SK-N-SH (cell line): ENCODE measurements at regions not wholly inside any gene's neighbourhood (a gene's known extent, or its start where the extent isn't known, plus 50 kb on each side); places are given as distances from the start of the nearest gene placed in this dataset.

ENCODE experiments used
- CTCF ChIA-PET: fragments of 300-600, 350-600 bp; formaldehyde crosslinking; extraction: SDS; loops from one replicate; lab custom pipeline; 2021; lab: Yijun Ruan, JAX
- POLR2A ChIA-PET: fragments of 350-600 bp; sonication (Branson Sonifier 250); formaldehyde crosslinking; extraction: SDS; loops from one replicate; lab custom pipeline; 2020; ENCODE audit warnings: antibody characterized with exemption, inconsistent platforms; lab: Yijun Ruan, JAX
- DNase-seq: peaks from one replicate; pipeline ENCODE4 v3.0.0; 2012
- H2AFZ ChIP-seq: fragments of 200-600 bp; sonication (generic); 2 replicates; pipeline ENCODE4 v1.8.1; 2016; ENCODE audit warnings: antibody characterized with exemption, mild to moderate bottlenecking, low read depth
- H3F3A ChIP-seq: fragments of 200-600 bp; sonication (generic); replicated peaks from 2 replicates; pipeline ENCODE3; 2016; ENCODE audit warnings: antibody characterized with exemption, mild to moderate bottlenecking; ENCODE audit not compliant: insufficient read depth
- H3K27ac ChIP-seq, 2 experiments: fragments of 200-500 bp in 1 of 2; fragments of 200-600 bp in 1 of 2; sonication (Bioruptor generic) in 1 of 2; sonication (generic), shearing (Covaris generic) in 1 of 2; 2 replicates each; pipeline versions ENCODE4 v1.5.1 to v1.6.1; 2014 to 2016; ENCODE audit warnings: low read depth in 2 of 2, inconsistent platforms in 1 of 2, low read length in 1 of 2, mild to moderate bottlenecking in 1 of 2, mixed read lengths in 1 of 2
- H3K27me3 ChIP-seq: fragments of 200-600 bp; sonication (generic), shearing (Covaris generic); 2 replicates; pipeline ENCODE4 v1.6.1; 2016; ENCODE audit warnings: mixed run types; ENCODE audit not compliant: insufficient read depth
- H3K36me3 ChIP-seq, 2 experiments: fragments of 200-500 bp in 1 of 2; fragments of 200-600 bp in 1 of 2; sonication (Bioruptor generic) in 1 of 2; sonication (generic) in 1 of 2; replicated peaks in 1 of 2; 2 replicates each; pipeline versions ENCODE3 to v1.5.1; 2014 to 2016; ENCODE audit warnings: low read length in 1 of 2, mild to moderate bottlenecking in 1 of 2; ENCODE audit not compliant: insufficient read depth in 2 of 2, control insufficient read depth in 1 of 2
- H3K4me1 ChIP-seq, 2 experiments: fragments of 200-500 bp in 1 of 2; fragments of 200-600 bp in 1 of 2; sonication (Bioruptor generic) in 1 of 2; sonication (generic), shearing (Covaris generic) in 1 of 2; 2 replicates each; pipeline versions ENCODE4 v1.5.1 to v1.6.1; 2014 to 2016; ENCODE audit warnings: low read depth in 1 of 2, low read length in 1 of 2, mixed run types in 1 of 2; ENCODE audit not compliant: insufficient read depth in 2 of 2, control insufficient read depth in 1 of 2
- H3K4me2 ChIP-seq: fragments of 200-600 bp; sonication (generic), shearing (Covaris generic); 2 replicates; pipeline ENCODE4 v1.6.1; 2017; ENCODE audit warnings: mixed run types
- H3K4me3 ChIP-seq, 2 experiments: fragments of 200-500 bp in 1 of 2; fragments of 200-600 bp in 1 of 2; sonication (Bioruptor generic) in 1 of 2; sonication (generic), shearing (Covaris generic) in 1 of 2; 2 replicates each; pipeline versions ENCODE4 v1.5.1 to v1.8.1; 2014 to 2016; ENCODE audit warnings: low read depth in 2 of 2, inconsistent platforms in 1 of 2, low read length in 1 of 2, mild to moderate bottlenecking in 1 of 2, mixed read lengths in 1 of 2, moderate library complexity in 1 of 2
- H3K79me2 ChIP-seq: fragments of 200-600 bp; sonication (generic); 2 replicates; pipeline ENCODE4 v1.8.1; 2017; ENCODE audit warnings: mild to moderate bottlenecking; ENCODE audit not compliant: insufficient read depth
- H3K9ac ChIP-seq: fragments of 200-600 bp; sonication (generic); 2 replicates; pipeline ENCODE4 v1.6.1; 2017; ENCODE audit warnings: mixed run types
- H3K9me2 ChIP-seq: fragments of 200-600 bp; sonication (generic); 2 replicates; pipeline ENCODE4 v1.6.1; 2017; ENCODE audit warnings: mixed run types
- H3K9me3 ChIP-seq: fragments of 200-600 bp; sonication (generic); 2 replicates; pipeline ENCODE4 v1.6.1; 2017; ENCODE audit warnings: mixed run types, mild to moderate bottlenecking, moderate library complexity
- H4K20me1 ChIP-seq: fragments of 200-600 bp; sonication (generic); 2 replicates; pipeline ENCODE4 v1.6.1; 2017; ENCODE audit warnings: mild to moderate bottlenecking, mixed run types; ENCODE audit not compliant: insufficient read depth
- ELF1 ChIP-seq: IDR thresholded peaks from 2 replicates; pipeline ENCODE4 v1.4.0; 2012
- EP300 ChIP-seq, 2 experiments: IDR thresholded peaks; 2 replicates each; pipeline versions ENCODE4 v1.4.0 to v1.6.1; 2012; ENCODE audit warnings: borderline replicate concordance in 1 of 2, low read depth in 1 of 2, low read length in 1 of 2
- FOXM1 ChIP-seq: IDR thresholded peaks from 2 replicates; pipeline ENCODE4 v1.4.0; 2012; ENCODE audit warnings: low read depth, mild to moderate bottlenecking
- IRF3 ChIP-seq: fragments of 150-350 bp; IDR thresholded peaks from 2 replicates; pipeline ENCODE4 v1.6.1; 2016; ENCODE audit warnings: mild to moderate bottlenecking, low read depth, low read length
- MXI1 ChIP-seq: IDR thresholded peaks from 2 replicates; pipeline ENCODE4 v1.6.1; 2012; ENCODE audit warnings: mild to moderate bottlenecking, low read depth, low read length, improper control_type of control experiment
- NFIC ChIP-seq: IDR thresholded peaks from 2 replicates; pipeline ENCODE4 v1.4.0; 2012; ENCODE audit warnings: borderline replicate concordance
- NRF1 ChIP-seq: IDR thresholded peaks from 2 replicates; pipeline ENCODE4 v1.6.1; 2012; ENCODE audit warnings: low read depth, mild to moderate bottlenecking, low read length
- PBX3 ChIP-seq: IDR thresholded peaks from 2 replicates; pipeline ENCODE4; 2012
- POLR2AphosphoS5 ChIP-seq: IDR thresholded peaks from 2 replicates; pipeline ENCODE4 v1.6.1; 2012; ENCODE audit warnings: low read depth, low read length
- REST ChIP-seq: IDR thresholded peaks from 2 replicates; pipeline ENCODE4 v1.6.1; 2012; ENCODE audit warnings: mild to moderate bottlenecking, low read depth, low read length, moderate library complexity
- RXRA ChIP-seq: IDR thresholded peaks from 2 replicates; pipeline ENCODE4 v1.4.0; 2012; ENCODE audit warnings: low read depth, mild to moderate bottlenecking, borderline replicate concordance
- TAF1 ChIP-seq: IDR thresholded peaks from 2 replicates; pipeline ENCODE4 v1.6.1; 2012; ENCODE audit warnings: low read depth, mild to moderate bottlenecking, low read length, moderate library complexity, borderline replicate concordance
- USF1 ChIP-seq: IDR thresholded peaks from 2 replicates; pipeline ENCODE4 v1.4.0; 2012; ENCODE audit warnings: low read depth, borderline replicate concordance
- ZBTB33 ChIP-seq: IDR thresholded peaks from 2 replicates; pipeline ENCODE4 v1.4.0; 2012; ENCODE audit warnings: low read depth, borderline replicate concordance
- WGBS: methylation state at CpG from one replicate; pipeline ENCODE4 v1.1.6; 2017; ENCODE audit warnings: low lambda C conversion rate; 5-methylcytosine and 5-hydroxymethylcytosine counted together

- no peaks in the 10 kb centered on the region for H3F3A ChIP-seq
- H3K9me3 ChIP-seq = no peaks in the 10 kb centered on the region
- TF ChIP-seq IRF3 (no peak), EP300 (IDR thresholded peaks at IDR 0.05; ENCODE audit: borderline replicate concordance in 1 of 2, low read depth in 1 of 2, low read length in 1 of 2) (no peak), FOXM1 (no peak), ZBTB33 (no peak), ELF1 (no peak), RXRA (no peak), POLR2AphosphoS5 (no peak), TAF1 (no peak), PBX3 (no peak), NFIC (no peak), USF1 (no peak), NRF1 (no peak), MXI1 (no peak), REST (no peak)
- no peaks in the 10 kb centered on the region for H3K36me3 ChIP-seq
- H3K4me3 ChIP-seq = peak overlapping the region in 1 of 2 experiments; percentile 37; a peak in 1 of 4 replicates
- peaks cover 0 to 11% of the 10 kb centered on the region in 2 experiments; a peak in 1 of 4 replicates for H3K4me1 ChIP-seq
- WGBS = 23% methylated on average over 14 of the region's 43 CpGs
- H3K79me2 ChIP-seq = no peaks in the 10 kb centered on the region
- H4K20me1 ChIP-seq = no peaks in the 10 kb centered on the region
- peak; percentile 63 for DNase-seq
- peak overlapping the region in 1 of 2 experiments; percentile 28; a peak in 1 of 4 replicates for H3K27ac ChIP-seq
- no peak overlapping the region for H3K4me2 ChIP-seq
- ChIA-PET CTCF (interaction anchor here (1.1 to 2.2 kb wide), 6 partner anchors 17 to 117 kb away, joined by 3 to 14 read pairs (median 4); no protein-coding TSS in a partner anchor), POLR2A (no interaction called here)
- no peaks in the 10 kb centered on the region for H3K27me3 ChIP-seq
- H2AFZ ChIP-seq = no peak overlapping the region
- no peak overlapping the region for H3K9ac ChIP-seq
- no peaks in the 10 kb centered on the region for H3K9me2 ChIP-seq
Observed at GRCh38 chr6:165988757-165989456, 178.7 kb downstream of the TBXT start.
